ENCODE measurements at regions not wholly inside any gene's neighbourhood (a gene's known extent, or its start where the extent isn't known, plus 50 kb on each side); places are given as distances from the start of the nearest gene placed in this dataset.

GRCh38 chr6:168884050-168884645, 369.5 kb downstream of the THBS2 start:
- DNase-seq (ENCODE audit: low read depth, low spot score) = peak; percentile 17

- DNase-seq (ENCODE audit: low read depth, low spot score) = no peak
Observed at GRCh38 chr6:168883410-168884049, 370.1 kb downstream of the THBS2 start.

- DNase-seq (ENCODE audit: low read depth, low spot score) = no peak
Observed at GRCh38 chr6:168880271-168880670, 373.4 kb downstream of the THBS2 start.

- DNase-seq (ENCODE audit: low read depth, low spot score) = no peak
Observed at GRCh38 chr6:168877821-168878282, 375.8 kb downstream of the THBS2 start.

- DNase-seq (ENCODE audit: low read depth, low spot score) = no peak
Observed at GRCh38 chr6:168876956-168877355, 376.7 kb downstream of the THBS2 start.

- DNase-seq (ENCODE audit: low read depth, low spot score) = no peak
Observed at GRCh38 chr6:168875811-168876576, 377.7 kb downstream of the THBS2 start.

- no peak for DNase-seq (ENCODE audit: low read depth, low spot score)
Observed at GRCh38 chr6:168874637-168875036, 379.0 kb downstream of the THBS2 start.

GRCh38 chr6:168873278-168874190, 380.1 kb downstream of the THBS2 start:
- DNase-seq (ENCODE audit: low read depth, low spot score) = no peak

- no peak for DNase-seq (ENCODE audit: low read depth, low spot score)
Observed at GRCh38 chr6:168871642-168872315, 381.9 kb downstream of the THBS2 start.

- no peak for DNase-seq (ENCODE audit: low read depth, low spot score)
Observed at GRCh38 chr6:168870982-168871381, 382.7 kb downstream of the THBS2 start.

- DNase-seq (ENCODE audit: low read depth, low spot score) = no peak
Observed at GRCh38 chr6:168867247-168868102, 386.2 kb downstream of the THBS2 start.

- DNase-seq (ENCODE audit: low read depth, low spot score) = no peak
Observed at GRCh38 chr6:168866534-168866933, 387.1 kb downstream of the THBS2 start.

- no peak for DNase-seq (ENCODE audit: low read depth, low spot score)
Observed at GRCh38 chr6:168865522-168865921, 388.1 kb downstream of the THBS2 start.

- no peak for DNase-seq (ENCODE audit: low read depth, low spot score)
Observed at GRCh38 chr6:168864541-168865460, 388.8 kb downstream of the THBS2 start.

GRCh38 chr6:168863467-168863866, 390.2 kb downstream of the THBS2 start:
- no peak for DNase-seq (ENCODE audit: low read depth, low spot score)

GRCh38 chr6:168862346-168862980, 391.2 kb downstream of the THBS2 start:
- DNase-seq (ENCODE audit: low read depth, low spot score) = no peak

GRCh38 chr6:168860987-168861386, 392.7 kb downstream of the THBS2 start:
- DNase-seq (ENCODE audit: low read depth, low spot score) = no peak

- no peak for DNase-seq (ENCODE audit: low read depth, low spot score)
Observed at GRCh38 chr6:168860341-168860740, 393.3 kb downstream of the THBS2 start.

- DNase-seq (ENCODE audit: low read depth, low spot score) = no peak
Observed at GRCh38 chr6:168858926-168859325, 394.7 kb downstream of the THBS2 start.

All from smooth muscle cell of the brain vasculature (primary cell).